Pancreas (tissue), 10 donors: ENCODE measurements at regions not wholly inside any gene's neighbourhood (a gene's known extent, or its start where the extent isn't known, plus 50 kb on each side); places are given as distances from the start of the nearest gene placed in this dataset.
"Not testable (repeated sequence)": the region's sequence is repeated elsewhere in the genome, so short reads cannot be mapped to it uniquely, and the experiment has no call there.

Experiments
- ATAC-seq, 4 donors: fragments of 200-7000 bp; cut with Tn5 transposase; one replicate each; pipeline versions ENCODE4 v1.8.0 to v1.9.1; 2020; ENCODE audit warnings: mild to moderate bottlenecking in 4 of 4, moderate library complexity in 4 of 4
- DNase-seq, 6 donors: peaks; one replicate each; pipeline ENCODE4 v3.0.0-alpha.2; 2020
- FAIRE-seq: peaks from 2 replicates; lab custom pipeline; 2012; peaks lifted over from hg19 to GRCh38; lab: Jason Lieb, UNC
- H3K27ac ChIP-seq, 4 donors: fragments of 200-600 bp; sonication (generic); 1 replicate in 3 of 4; 2 replicates in 1 of 4; pipeline versions ENCODE4 v1.5.0 to v1.8.0; 2020
- H3K27me3 ChIP-seq, 4 donors: fragments of 200-600 bp; one replicate each; pipeline ENCODE4 v1.8.0; 2021
- H3K36me3 ChIP-seq, 3 donors: fragments of 200-600 bp; sonication (generic) in 1 of 3; one replicate each; pipeline versions ENCODE4 v1.5.0 to v1.8.0; 2020 to 2021
- H3K4me1 ChIP-seq, 3 donors: fragments of 200-600 bp; one replicate each; pipeline ENCODE4 v1.8.0; 2021
- H3K4me3 ChIP-seq, 4 donors: fragments of 200-600 bp; sonication (generic) in 2 of 4; one replicate each; pipeline versions ENCODE4 v1.5.0 to v1.8.0; 2020 to 2021
- H3K9me3 ChIP-seq, 4 donors: fragments of 200-600 bp; one replicate each; pipeline ENCODE4 v1.8.0; 2021
- CTCF ChIP-seq, 4 donors: fragments of 200-600 bp; sonication (generic) in 3 of 4; IDR thresholded peaks; one replicate each; pipeline versions ENCODE4 v1.5.0 to v1.8.0; 2021; ENCODE audit warnings: antibody characterized with exemption in 4 of 4
- WGBS, 2 donors: extraction: QIAGEN DNeasy Blood & Tissue Kit; methylation state at CpG; one replicate each; pipeline ENCODE4 v1.1.7; 2013; 5-methylcytosine and 5-hydroxymethylcytosine counted together
- intact Hi-C, 3 donors: fragments of 100-400 bp; cut with DNase I; formaldehyde crosslinking; loops; one replicate each; pipeline versions ENCODE4 v1.11.1 to v1.14.2; 2022
- donor health status: healthy with polysubstance abuse.
- donor health status: DM: no; HTN: no; CAD: no; lungs with moderate emphysema.
- donor health status: DM: no; HTN: no; CAD: no.
- donor health status: control.
- donor health status: control.
- donor health status: Bipolar disorder and iron deficiency.
- donor health status: DM: yes; HTN: yes; CAD: no.
- donor health status: DM: no; HTN: no; CAD: no.
- donor health status: DM: no; HTN: no; CAD: no.
- donor health status: DM: yes; HTN: yes; CAD: no.

- H3K4me3 ChIP-seq: no peak overlapping the region
- DNase-seq (peak in 1 of 6 donors; percentile 18), ATAC-seq (no peak), FAIRE-seq (no peak)
- no peak overlapping the region for H3K27ac ChIP-seq
- 37 to 39% methylated on average over 4 of the region's 4 CpGs for WGBS, 2 donors
- no peak for TF ChIP-seq CTCF (IDR thresholded peaks at IDR 0.05)
- no peaks in the 10 kb centered on the region for H3K4me1 ChIP-seq
- H3K9me3 ChIP-seq: no peaks in the 10 kb centered on the region
- H3K27me3 ChIP-seq: no peaks in the 10 kb centered on the region
- no peaks in the 10 kb centered on the region for H3K36me3 ChIP-seq
- intact Hi-C loops: no loop called here
These were observed 300.9 kb upstream of the STXBP6 start for GRCh38 chr14:25350802-25351201.

DNA sequence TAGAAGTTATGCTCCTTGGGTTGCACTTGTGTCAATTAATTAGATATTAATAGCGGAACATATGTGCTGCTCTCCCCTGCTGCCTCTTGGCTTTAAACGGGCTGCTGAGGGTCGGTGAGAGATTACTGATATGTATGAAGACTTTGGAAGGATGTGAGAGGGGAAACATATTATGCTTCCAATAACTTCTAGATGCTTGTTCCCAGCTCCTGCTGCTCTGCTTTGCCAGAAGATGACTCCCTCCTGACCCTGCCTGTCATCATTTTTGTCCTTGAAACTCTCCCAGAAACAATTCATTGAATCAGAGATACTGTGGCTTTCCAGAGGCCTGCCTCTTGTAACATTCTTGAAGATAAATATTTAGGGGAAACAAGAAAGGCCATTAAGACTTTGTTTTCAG lies 300.1 kb upstream of the STXBP6 start:
- intact Hi-C loops: no loop called here
- no peak overlapping the region for H3K4me3 ChIP-seq
- no peak overlapping the region for H3K27ac ChIP-seq
- H3K4me1 ChIP-seq: no peaks in the 10 kb centered on the region
- DNase-seq (no peak), FAIRE-seq (no peak), ATAC-seq (peak in 2 of 4 donors; percentile 22 to 30)
- no peaks in the 10 kb centered on the region for H3K36me3 ChIP-seq
- no peaks in the 10 kb centered on the region for H3K9me3 ChIP-seq
- WGBS, 2 donors: 56 to 66% methylated on average over 3 of the region's 3 CpGs
- H3K27me3 ChIP-seq: no peaks in the 10 kb centered on the region
- TF ChIP-seq CTCF (IDR thresholded peaks at IDR 0.05): no peak

GRCh38 chr14:25349269-25349668 lies 299.3 kb upstream of the STXBP6 start:
- 47 to 63% methylated on average over 1 of the region's 1 CpG for WGBS, 2 donors

GRCh38 chr14:25340882-25341281 lies 290.9 kb upstream of the STXBP6 start:
- no peak overlapping the region for H3K27ac ChIP-seq
- FAIRE-seq: no peak
- H3K27me3 ChIP-seq: no peaks in the 10 kb centered on the region
- WGBS, 2 donors: 85 to 97% methylated on average over 1 of the region's 1 CpG
- no peak for DNase-seq
- ATAC-seq: no peak
- H3K4me3 ChIP-seq: no peak overlapping the region
- no peaks in the 10 kb centered on the region for H3K9me3 ChIP-seq
- intact Hi-C loops: no loop called here
- H3K36me3 ChIP-seq: no peaks in the 10 kb centered on the region
- no peaks in the 10 kb centered on the region for H3K4me1 ChIP-seq
- no peak for TF ChIP-seq CTCF (IDR thresholded peaks at IDR 0.05)

More at GRCh38 chr14:25349269-25349668, 299.3 kb upstream of the STXBP6 start:
- DNase-seq (no peak), ATAC-seq (peak in 1 of 4 donors; percentile 65), FAIRE-seq (no peak)
- no peaks in the 10 kb centered on the region for H3K27me3 ChIP-seq
- no peak overlapping the region for H3K4me3 ChIP-seq
- H3K36me3 ChIP-seq: no peaks in the 10 kb centered on the region
- no peak overlapping the region for H3K27ac ChIP-seq
- TF ChIP-seq CTCF (IDR thresholded peaks at IDR 0.05): no peak
- no peaks in the 10 kb centered on the region for H3K4me1 ChIP-seq
- intact Hi-C loops: no loop called here
- no peaks in the 10 kb centered on the region for H3K9me3 ChIP-seq

GRCh38 chr14:25322784-25323183 lies 272.8 kb upstream of the STXBP6 start:
- Histone ChIP-seq H3K27me3 (no peaks in the 10 kb centered on the region), H3K27ac (no peak overlapping the region), H3K9me3 (no peaks in the 10 kb centered on the region), H3K36me3 (no peaks in the 10 kb centered on the region), H3K4me3 (no peak overlapping the region), H3K4me1 (no peaks in the 10 kb centered on the region)
- TF ChIP-seq CTCF (IDR thresholded peaks at IDR 0.05): no peak
- intact Hi-C loops: no loop called here
- ATAC-seq (no peak), DNase-seq (no peak), FAIRE-seq (no peak)
- WGBS, 2 donors: 34 to 56% methylated on average over 1 of the region's 1 CpG

GRCh38 chr14:25316007-25316406 lies 266.1 kb upstream of the STXBP6 start:
- H3K4me1 ChIP-seq, H3K27ac ChIP-seq, ATAC-seq, intact Hi-C loops, H3K27me3 ChIP-seq, DNase-seq, FAIRE-seq, H3K36me3 ChIP-seq, H3K4me3 ChIP-seq, H3K9me3 ChIP-seq: not testable (repeated sequence)
- WGBS, 2 donors: 54 to 68% methylated on average over 4 to 6 of the region's 6 CpGs
